Neural progenitor cell (in vitro differentiated cells): ENCODE measurements at regions not wholly inside any gene's neighbourhood (a gene's known extent, or its start where the extent isn't known, plus 50 kb on each side); places are given as distances from the start of the nearest gene placed in this dataset.

Experiments used
- CTCF ChIP-seq: fragments of 200-600 bp; sonication (generic); IDR thresholded peaks from 2 replicates; pipeline ENCODE4 v1.5.1; 2017; ENCODE audit warnings: antibody characterized with exemption, mild to moderate bottlenecking
- EZH2 ChIP-seq: fragments of 200-600 bp; sonication (generic); IDR thresholded peaks from 2 replicates; pipeline ENCODE4 v1.6.1; 2017; ENCODE audit warnings: antibody characterized with exemption, mild to moderate bottlenecking, moderate library complexity

- TF ChIP-seq CTCF (no peak), EZH2 (no peak)
These were observed 175.9 kb upstream of the LRIG3 start for GRCh38 chr12:59096246-59096645.
